Vagina (tissue), 2 donors: ENCODE measurements at regions not wholly inside any gene's neighbourhood (a gene's known extent, or its start where the extent isn't known, plus 50 kb on each side); places are given as distances from the start of the nearest gene placed in this dataset.

Experiments
- DNase-seq, 2 donors: peaks; one replicate each; pipeline ENCODE4 v3.0.0-alpha.2; 2017; ENCODE audit errors: extremely low spot score in 2 of 2
- H3K27ac ChIP-seq: fragments of 200-600 bp; sonication (generic); one replicate; pipeline ENCODE4 v1.5.1; 2019
- H3K27me3 ChIP-seq: fragments of 200-600 bp; sonication (generic); one replicate; pipeline ENCODE4 v1.5.1; 2019
- H3K36me3 ChIP-seq, 2 donors: fragments of 200-600 bp; sonication (generic); one replicate each; pipeline ENCODE4 v1.5.1; 2017 to 2019
- H3K4me1 ChIP-seq: fragments of 200-600 bp; sonication (generic); one replicate; pipeline ENCODE4 v1.5.1; 2019
- H3K4me3 ChIP-seq, 2 donors: fragments of 200-600 bp; sonication (generic); 1 replicate in 1 of 2; 2 replicates in 1 of 2; pipeline ENCODE4 v1.5.1; 2016 to 2019
- H3K9me3 ChIP-seq: fragments of 200-600 bp; sonication (generic); one replicate; pipeline ENCODE4 v1.5.1; 2019
- CTCF ChIP-seq, 3 experiments: fragments of 450-650 bp in 2 of 3; fragments of 200-600 bp in 1 of 3; sonication (generic) in 1 of 3; IDR thresholded peaks; one replicate each; pipeline ENCODE4 v1.5.1; 2017 to 2019; ENCODE audit warnings: antibody characterized with exemption in 3 of 3, mild to moderate bottlenecking in 2 of 3, moderate library complexity in 2 of 3
- POLR2A ChIP-seq, 2 donors: fragments of 450-650 bp; IDR thresholded peaks; one replicate each; pipeline ENCODE4 v1.6.1; 2017; ENCODE audit warnings: antibody characterized with exemption in 2 of 2, mild to moderate bottlenecking in 2 of 2, moderate library complexity in 2 of 2
- POLR2AphosphoS5 ChIP-seq, 2 donors: sonication (generic); formaldehyde crosslinking; IDR thresholded peaks; one replicate each; pipeline ENCODE4 v1.9.0; 2017; ENCODE audit warnings: antibody characterized with exemption in 2 of 2, mild to moderate bottlenecking in 2 of 2, low read depth in 1 of 2; ENCODE audit not compliant: insufficient read depth in 1 of 2
- intact Hi-C: fragments of 100-400 bp; cut with DNase I; formaldehyde crosslinking; loops from one replicate; pipeline ENCODE4 v1.15.1; 2023

GRCh38 chr14:104467236-104467635 is 112.3 kb upstream of the C14orf180 start:
- peaks cover 6% of the 10 kb centered on the region for H3K27me3 ChIP-seq
- no peak for DNase-seq
- H3K36me3 ChIP-seq, result no peaks in the 10 kb centered on the region
- no peaks in the 10 kb centered on the region for H3K4me1 ChIP-seq
- TF ChIP-seq CTCF (IDR thresholded peaks at IDR 0.05) (no peak), POLR2AphosphoS5 (IDR thresholded peaks at IDR 0.05; ENCODE audit: insufficient read depth in 1 of 2, low read depth in 1 of 2) (no peak), POLR2A (IDR thresholded peaks at IDR 0.05) (no peak)
- H3K9me3 ChIP-seq, result no peaks in the 10 kb centered on the region
- H3K4me3 ChIP-seq, result no peak overlapping the region
- no peak overlapping the region for H3K27ac ChIP-seq
- intact Hi-C loops, result no loop called here

GRCh38 chr14:104467641-104468040 is 111.9 kb upstream of the C14orf180 start:
- intact Hi-C loops, result no loop called here
- H3K27me3 ChIP-seq, result peaks cover 5% of the 10 kb centered on the region

GRCh38 chr14:104469591-104469990 is 110.0 kb upstream of the C14orf180 start:
- no peaks in the 10 kb centered on the region for H3K27me3 ChIP-seq
- TF ChIP-seq POLR2A (IDR thresholded peaks at IDR 0.05), result no peak
- intact Hi-C loops, result no loop called here
- no peak for DNase-seq
- H3K36me3 ChIP-seq, result no peaks in the 10 kb centered on the region
- no peak overlapping the region for H3K27ac ChIP-seq
- H3K9me3 ChIP-seq, result no peaks in the 10 kb centered on the region
- no peak overlapping the region for H3K4me3 ChIP-seq
- H3K4me1 ChIP-seq, result no peaks in the 10 kb centered on the region

More at GRCh38 chr14:104467641-104468040, 111.9 kb upstream of the C14orf180 start:
- H3K4me3 ChIP-seq, result no peak overlapping the region
- TF ChIP-seq POLR2A (IDR thresholded peaks at IDR 0.05) (no peak), CTCF (IDR thresholded peaks at IDR 0.05) (no peak), POLR2AphosphoS5 (IDR thresholded peaks at IDR 0.05; ENCODE audit: insufficient read depth in 1 of 2, low read depth in 1 of 2) (no peak)
- H3K36me3 ChIP-seq, result no peaks in the 10 kb centered on the region
- no peak for DNase-seq
- no peak overlapping the region for H3K27ac ChIP-seq
- H3K4me1 ChIP-seq, result no peaks in the 10 kb centered on the region
- no peaks in the 10 kb centered on the region for H3K9me3 ChIP-seq

- Histone ChIP-seq H3K36me3 (no peaks in the 10 kb centered on the region), H3K4me3 (no peak overlapping the region), H3K4me1 (no peaks in the 10 kb centered on the region), H3K27me3 (no peaks in the 10 kb centered on the region), H3K9me3 (no peaks in the 10 kb centered on the region), H3K27ac (no peak overlapping the region)
- DNase-seq, result no peak
- no peak for TF ChIP-seq POLR2AphosphoS5 (IDR thresholded peaks at IDR 0.05; ENCODE audit: insufficient read depth in 1 of 2, low read depth in 1 of 2)
- no peak for TF ChIP-seq CTCF (IDR thresholded peaks at IDR 0.05)
- no peak for TF ChIP-seq POLR2A (IDR thresholded peaks at IDR 0.05)
- intact Hi-C loops, result no loop called here
Measured at GRCh38 chr14:104470588-104470987, 109.0 kb upstream of the C14orf180 start.

- no peaks in the 10 kb centered on the region for H3K4me1 ChIP-seq
- no peak overlapping the region for H3K27ac ChIP-seq
- no peak for TF ChIP-seq POLR2A (IDR thresholded peaks at IDR 0.05)
- no peak for TF ChIP-seq CTCF (IDR thresholded peaks at IDR 0.05)
- no peak for TF ChIP-seq POLR2AphosphoS5 (IDR thresholded peaks at IDR 0.05; ENCODE audit: insufficient read depth in 1 of 2, low read depth in 1 of 2)
- H3K4me3 ChIP-seq, result no peak overlapping the region
- no peaks in the 10 kb centered on the region for H3K27me3 ChIP-seq
- intact Hi-C loops, result no loop called here
- no peaks in the 10 kb centered on the region for H3K36me3 ChIP-seq
- H3K9me3 ChIP-seq, result no peaks in the 10 kb centered on the region
- no peak for DNase-seq
Measured at GRCh38 chr14:104471114-104471513, 108.5 kb upstream of the C14orf180 start.

- intact Hi-C loops, result no loop called here
- no peaks in the 10 kb centered on the region for H3K27me3 ChIP-seq
- H3K4me1 ChIP-seq, result no peaks in the 10 kb centered on the region
- TF ChIP-seq CTCF (IDR thresholded peaks at IDR 0.05) (no peak), POLR2A (IDR thresholded peaks at IDR 0.05) (no peak), POLR2AphosphoS5 (IDR thresholded peaks at IDR 0.05; ENCODE audit: insufficient read depth in 1 of 2, low read depth in 1 of 2) (no peak)
- no peak for DNase-seq
- no peak overlapping the region for H3K27ac ChIP-seq
- H3K4me3 ChIP-seq, result no peak overlapping the region
- no peaks in the 10 kb centered on the region for H3K36me3 ChIP-seq
- no peaks in the 10 kb centered on the region for H3K9me3 ChIP-seq
Measured at GRCh38 chr14:104472073-104472472, 107.5 kb upstream of the C14orf180 start.
